ENCODE measurements at regions not wholly inside any gene's neighbourhood (a gene's known extent, or its start where the extent isn't known, plus 50 kb on each side); places are given as distances from the start of the nearest gene placed in this dataset.
A peak's percentile ranks its signal among the peaks of the same experiment; 100 is the strongest.

DNA sequence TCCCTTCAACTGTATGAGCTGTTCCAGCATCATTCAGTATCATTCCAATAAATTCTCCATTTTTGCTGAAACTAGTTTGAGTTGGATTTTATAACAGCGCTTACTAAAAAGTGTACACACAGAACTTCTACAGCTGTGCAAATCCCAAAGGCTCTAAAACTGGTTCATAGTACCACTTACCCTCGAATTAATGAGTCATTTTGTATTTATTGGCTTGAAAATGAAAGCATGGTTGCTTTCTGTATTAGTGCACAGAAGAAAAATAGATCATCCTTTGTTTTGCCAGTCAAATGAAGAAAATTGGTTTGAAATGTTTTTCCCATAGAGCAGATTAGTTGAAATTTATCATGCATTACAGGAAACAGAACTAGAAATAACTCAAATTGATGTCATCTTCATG, 268.3 kb upstream of the CPNE8 start:
- TF ChIP-seq, protein P1, sequence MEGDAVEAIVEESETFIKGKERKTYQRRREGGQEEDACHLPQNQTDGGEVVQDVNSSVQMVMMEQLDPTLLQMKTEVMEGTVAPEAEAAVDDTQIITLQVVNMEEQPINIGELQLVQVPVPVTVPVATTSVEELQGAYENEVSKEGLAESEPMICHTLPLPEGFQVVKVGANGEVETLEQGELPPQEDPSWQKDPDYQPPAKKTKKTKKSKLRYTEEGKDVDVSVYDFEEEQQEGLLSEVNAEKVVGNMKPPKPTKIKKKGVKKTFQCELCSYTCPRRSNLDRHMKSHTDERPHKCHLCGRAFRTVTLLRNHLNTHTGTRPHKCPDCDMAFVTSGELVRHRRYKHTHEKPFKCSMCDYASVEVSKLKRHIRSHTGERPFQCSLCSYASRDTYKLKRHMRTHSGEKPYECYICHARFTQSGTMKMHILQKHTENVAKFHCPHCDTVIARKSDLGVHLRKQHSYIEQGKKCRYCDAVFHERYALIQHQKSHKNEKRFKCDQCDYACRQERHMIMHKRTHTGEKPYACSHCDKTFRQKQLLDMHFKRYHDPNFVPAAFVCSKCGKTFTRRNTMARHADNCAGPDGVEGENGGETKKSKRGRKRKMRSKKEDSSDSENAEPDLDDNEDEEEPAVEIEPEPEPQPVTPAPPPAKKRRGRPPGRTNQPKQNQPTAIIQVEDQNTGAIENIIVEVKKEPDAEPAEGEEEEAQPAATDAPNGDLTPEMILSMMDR (IDR thresholded peaks at IDR 0.05; ENCODE audit: control insufficient read depth, extremely low read depth, insufficient read depth), result no peak
- DNase-seq (ENCODE audit: low read depth), result no peak
- H3K4me3 ChIP-seq (ENCODE audit: low read depth, low read length), result no peak overlapping the region

DNA sequence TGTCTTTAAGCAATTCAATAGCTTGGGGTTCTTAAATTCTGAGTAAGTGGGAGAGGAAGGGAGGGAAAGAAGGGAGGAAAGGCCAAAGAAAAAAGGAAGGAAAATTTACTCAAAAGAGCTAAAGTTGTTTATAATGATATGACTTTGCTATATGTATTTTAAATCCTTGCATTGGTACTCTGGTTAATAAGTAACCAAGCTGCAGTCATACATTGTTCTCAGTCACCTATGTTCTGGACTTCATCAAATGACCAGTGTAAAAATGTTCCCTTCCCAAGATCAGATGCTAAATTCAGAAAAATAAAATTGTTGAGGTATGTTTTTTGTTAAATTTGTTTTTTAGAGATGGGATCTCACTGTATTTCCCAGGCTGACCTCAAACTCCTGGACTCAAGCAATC, 259.9 kb upstream of the CPNE8 start:
- no peak for DNase-seq (ENCODE audit: low read depth)
- TF ChIP-seq, protein P1 (IDR thresholded peaks at IDR 0.05; ENCODE audit: control insufficient read depth, extremely low read depth, insufficient read depth), result no peak
- no peak overlapping the region for H3K4me3 ChIP-seq (ENCODE audit: low read depth, low read length)

DNA sequence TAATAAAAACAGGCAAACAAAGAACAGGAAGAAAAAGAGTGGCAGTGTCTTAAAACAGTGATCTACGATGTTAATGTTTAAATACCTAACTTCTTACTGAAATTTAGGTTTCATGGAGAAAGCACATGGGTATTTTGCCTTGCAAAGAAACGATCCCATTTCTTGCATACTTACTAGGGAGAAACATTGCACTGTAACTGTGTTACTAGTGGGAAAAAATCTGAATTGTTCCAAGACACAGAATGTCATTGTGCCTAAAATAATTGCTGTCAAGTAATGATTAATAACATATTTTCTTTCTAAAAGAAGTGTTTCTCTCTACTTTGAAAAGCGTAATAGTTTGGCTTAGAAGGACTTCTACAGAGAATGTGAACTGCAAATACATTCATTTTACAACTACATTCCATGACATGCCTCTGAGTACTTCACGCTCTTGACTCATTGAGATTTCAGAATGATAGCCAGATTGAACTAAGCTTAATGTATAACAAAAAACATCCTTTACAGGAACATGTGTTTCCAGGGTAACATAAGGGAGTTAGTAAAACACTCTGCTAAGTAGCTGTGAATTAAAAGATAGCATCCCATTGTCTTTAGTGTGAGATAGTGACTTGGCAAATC, 256.2 kb upstream of the CPNE8 start:
- DNase-seq (ENCODE audit: low read depth), result no peak
- H3K4me3 ChIP-seq (ENCODE audit: low read depth, low read length), result no peak overlapping the region
- TF ChIP-seq, protein P1 (IDR thresholded peaks at IDR 0.05; ENCODE audit: control insufficient read depth, extremely low read depth, insufficient read depth), result no peak

DNA sequence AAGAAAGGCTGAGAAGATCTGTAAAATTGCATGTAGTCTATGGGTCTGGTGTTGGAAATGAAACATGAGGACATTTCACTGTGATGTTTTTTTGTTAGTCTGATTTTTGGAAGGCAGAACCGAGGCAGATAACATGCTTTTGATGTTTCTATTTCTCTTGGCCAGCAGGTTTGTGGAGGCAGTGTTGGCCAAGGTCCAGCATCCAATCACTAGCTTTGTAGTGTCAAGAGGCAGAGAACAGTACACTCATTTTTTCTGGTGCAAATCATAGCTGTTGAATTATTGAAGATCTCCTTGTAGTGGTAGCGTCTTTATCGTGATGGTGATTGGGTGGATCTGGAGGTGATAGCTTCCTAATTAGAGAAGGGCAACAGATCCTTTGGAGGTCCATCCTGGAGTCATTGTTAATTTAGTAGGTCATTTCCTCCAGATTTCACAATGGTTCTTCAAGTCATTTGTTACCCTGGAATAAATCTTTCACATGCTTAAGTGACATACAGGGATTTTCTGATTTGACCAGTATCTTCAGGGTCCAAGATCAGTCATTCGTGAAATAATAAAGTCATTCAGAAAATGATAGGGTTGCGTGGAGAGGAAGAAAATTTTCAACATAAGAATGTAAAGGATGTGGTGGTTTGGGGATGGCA, 252.4 kb upstream of the CPNE8 start:
- H3K4me3 ChIP-seq (ENCODE audit: low read depth, low read length), result no peak overlapping the region
- TF ChIP-seq, protein P1 (IDR thresholded peaks at IDR 0.05; ENCODE audit: control insufficient read depth, extremely low read depth, insufficient read depth), result no peak
- no peak for DNase-seq (ENCODE audit: low read depth)

DNA sequence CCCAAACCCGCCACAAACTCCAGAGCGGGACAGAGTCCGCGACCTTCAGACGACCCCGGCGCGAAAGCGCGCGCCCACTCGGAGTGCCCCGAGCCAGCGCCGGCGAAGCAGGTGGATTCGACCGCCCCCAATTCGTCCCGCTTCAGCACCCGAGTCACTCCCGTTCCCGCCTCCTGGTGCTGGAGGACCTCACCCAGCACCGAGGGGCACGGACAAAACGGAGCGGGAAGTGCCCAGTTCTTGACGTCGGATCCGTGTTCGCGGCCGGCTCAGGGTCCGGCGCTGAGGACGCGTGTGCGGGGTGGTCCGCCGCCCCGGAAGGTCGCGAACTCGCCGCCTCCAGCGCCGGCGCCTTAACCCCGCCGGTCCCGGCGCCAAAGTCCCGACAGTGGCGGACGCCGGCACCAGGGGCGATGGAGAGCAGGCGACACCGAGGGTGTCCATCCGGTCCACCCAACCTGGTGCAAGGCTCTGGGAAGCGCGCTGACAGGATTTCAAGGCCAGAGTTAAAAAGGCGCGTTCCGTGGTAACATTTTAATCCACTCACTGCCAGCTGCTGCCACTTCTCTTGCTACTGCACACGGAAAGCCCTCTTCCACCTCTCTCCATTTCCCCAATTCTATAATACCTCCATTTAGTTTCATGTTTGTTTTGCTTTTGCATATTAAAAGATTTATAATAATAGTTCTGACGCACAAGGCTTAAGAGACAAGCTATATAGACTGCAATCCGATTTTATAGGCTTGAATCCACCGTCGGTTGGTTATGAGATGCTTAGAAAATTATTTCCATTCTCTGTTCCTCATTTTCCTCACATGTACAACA, 240.0 kb upstream of the CPNE8 start:
- TF ChIP-seq, protein P1 (IDR thresholded peaks at IDR 0.05; ENCODE audit: control insufficient read depth, extremely low read depth, insufficient read depth), result peak; percentile 54
- no peak overlapping the region for H3K4me3 ChIP-seq (ENCODE audit: low read depth, low read length)
- DNase-seq (ENCODE audit: low read depth), result no peak

DNA sequence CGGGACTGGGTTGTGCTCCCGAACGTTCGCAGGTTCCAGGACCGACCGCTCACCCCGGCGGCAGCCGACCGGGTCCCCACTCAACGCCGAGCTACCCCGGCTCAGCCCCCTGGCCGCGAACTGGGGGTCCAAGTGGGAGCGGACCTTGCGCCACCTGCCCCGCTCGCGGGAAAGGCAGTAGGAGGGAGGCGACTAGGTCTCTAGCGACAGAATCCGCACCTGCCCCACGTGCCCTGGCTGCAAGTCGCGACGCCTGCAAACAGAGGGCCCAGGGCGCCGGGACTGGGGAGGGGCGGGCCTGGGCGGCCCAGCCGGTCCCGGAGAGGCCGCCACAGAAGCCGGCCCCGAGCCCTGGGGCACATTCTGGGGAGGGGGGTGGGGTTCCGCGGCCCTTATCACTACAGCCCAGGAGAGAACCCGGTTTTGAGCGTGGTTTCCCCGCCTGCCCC, 239.2 kb upstream of the CPNE8 start:
- DNase-seq (ENCODE audit: low read depth), result no peak
- TF ChIP-seq, protein P1 (IDR thresholded peaks at IDR 0.05; ENCODE audit: control insufficient read depth, extremely low read depth, insufficient read depth), result no peak
- H3K4me3 ChIP-seq (ENCODE audit: low read depth, low read length), result no peak overlapping the region

Data from LNCaP clone FGC (cell line).